GM19099 (cell line): ENCODE measurements at regions not wholly inside any gene's neighbourhood (a gene's known extent, or its start where the extent isn't known, plus 50 kb on each side); places are given as distances from the start of the nearest gene placed in this dataset.

Source experiments
- POLR2A ChIP-seq: IDR thresholded peaks from 3 replicates; pipeline ENCODE4 v1.6.1; 2011; ENCODE audit warnings: low read depth; ENCODE audit not compliant: insufficient read length; ENCODE audit errors: extremely low read depth

DNA sequence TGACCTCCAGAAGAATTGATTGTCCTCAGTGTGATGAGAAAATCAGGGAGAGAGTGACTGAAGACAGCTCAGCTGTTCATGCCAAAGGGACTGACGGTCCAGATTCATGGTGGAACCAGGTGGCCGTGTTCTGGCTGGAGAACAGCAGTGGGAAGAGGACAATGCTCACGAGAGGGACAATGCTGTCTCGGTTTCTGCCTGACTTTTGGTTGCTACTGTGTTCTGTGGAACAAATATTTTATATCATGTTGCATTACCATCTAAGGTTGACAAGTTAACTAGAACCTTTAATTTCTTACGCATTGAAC, 58.0 kb upstream of the ULK4 start:
- no peak for TF ChIP-seq POLR2A

DNA sequence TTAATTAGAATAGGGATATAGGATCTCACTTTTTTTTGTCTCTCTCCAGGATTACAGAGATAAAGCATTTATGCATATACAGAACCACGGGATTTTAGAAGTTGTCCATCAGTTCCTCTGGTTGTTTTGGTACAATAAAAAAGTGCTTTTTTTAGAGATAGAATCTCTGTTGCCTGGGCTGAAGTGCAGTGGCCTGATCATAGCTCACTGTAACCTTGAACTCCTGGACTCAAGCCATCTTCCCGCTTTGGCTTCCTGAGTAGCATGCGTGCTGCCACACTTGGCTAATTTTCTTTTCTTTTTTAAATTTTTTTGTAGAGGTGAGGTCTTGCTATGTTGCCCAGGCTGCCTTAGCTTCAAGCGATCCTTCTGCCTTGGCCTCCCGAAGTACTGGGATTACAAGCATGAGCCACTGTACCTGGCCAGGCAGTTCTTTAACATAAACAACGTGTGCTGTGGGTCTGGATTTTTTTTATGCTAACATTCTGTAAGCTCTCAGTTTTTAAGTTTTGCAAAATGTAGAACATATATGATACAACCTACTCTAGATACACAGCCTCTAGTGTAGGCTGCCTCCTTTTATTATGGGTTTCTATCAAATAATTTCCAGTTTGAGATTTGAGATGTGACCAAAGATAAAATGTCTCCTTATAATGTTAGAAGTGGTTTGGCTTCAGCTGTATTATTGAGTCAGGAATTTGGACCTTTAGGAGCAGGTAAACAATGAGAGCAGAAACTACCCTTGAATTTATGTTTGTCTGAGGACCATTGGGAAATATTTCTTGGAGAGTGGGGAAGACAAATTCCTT, 57.4 kb upstream of the ULK4 start:
- TF ChIP-seq POLR2A, result no peak

GRCh38 chr3:42014921-42015533, 53.1 kb upstream of the ULK4 start:
- TF ChIP-seq POLR2A, result no peak

DNA sequence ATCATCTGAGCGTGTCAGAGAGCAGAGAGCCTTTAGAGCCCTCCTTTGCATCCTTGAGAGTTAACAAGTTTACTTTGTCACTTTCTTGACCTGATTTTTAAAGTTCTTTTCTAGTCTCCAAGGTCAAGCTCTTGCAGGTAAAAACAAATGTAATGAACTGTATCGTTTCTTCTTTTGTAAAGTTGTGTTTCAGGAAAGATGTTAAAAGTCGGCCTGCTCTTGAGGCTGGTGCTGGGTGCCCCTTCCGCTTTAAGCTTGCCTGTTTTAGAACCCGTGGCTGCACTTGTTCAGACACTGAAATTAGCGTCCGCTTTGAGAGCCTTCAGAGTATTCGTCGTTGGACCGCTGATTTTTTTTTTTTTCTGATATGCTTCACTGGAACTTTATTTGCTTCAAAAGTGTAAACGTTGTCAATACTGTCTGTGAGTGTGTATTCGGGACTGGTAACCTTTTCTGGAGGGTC, 52.6 kb upstream of the ULK4 start:
- no peak for TF ChIP-seq POLR2A

DNA sequence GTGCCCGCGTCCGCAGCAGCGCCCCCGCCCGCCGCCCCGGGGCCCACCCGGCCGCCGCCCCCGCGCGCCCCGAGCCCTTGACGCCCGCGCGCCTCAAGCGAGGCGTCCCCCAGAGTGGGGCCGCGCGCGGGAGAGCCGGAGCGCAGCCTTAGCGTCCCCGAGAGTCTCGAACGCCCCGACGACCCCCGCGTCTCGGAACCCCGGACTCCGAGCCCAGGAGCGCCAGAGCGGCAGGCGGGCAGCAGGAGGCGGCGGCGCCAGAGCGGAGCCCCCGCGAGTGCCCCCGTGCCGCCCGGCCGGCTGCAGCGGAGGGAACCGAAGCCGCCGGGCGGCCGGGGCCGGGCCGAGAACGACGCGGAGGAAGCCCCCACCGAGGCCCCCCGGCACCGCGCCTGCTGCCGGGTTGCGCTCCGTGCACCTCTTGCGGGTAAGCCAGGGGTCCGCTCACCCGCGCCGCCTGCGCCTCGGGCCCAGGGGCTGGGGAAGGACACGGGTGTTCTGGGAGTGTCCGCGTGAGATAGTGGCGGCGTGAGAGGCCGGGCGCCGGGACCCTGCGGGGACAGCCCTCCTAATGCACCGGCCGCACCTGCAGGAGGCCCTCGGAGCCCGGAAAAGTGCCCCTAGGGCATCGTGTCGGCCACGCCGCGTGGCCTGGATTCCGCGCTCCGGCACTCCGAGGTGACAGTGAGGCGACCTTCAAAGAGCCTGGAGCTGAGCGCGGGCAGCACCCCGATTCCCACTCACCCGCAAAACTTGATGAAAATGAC, 52.0 kb upstream of the ULK4 start:
- no peak for TF ChIP-seq POLR2A

DNA sequence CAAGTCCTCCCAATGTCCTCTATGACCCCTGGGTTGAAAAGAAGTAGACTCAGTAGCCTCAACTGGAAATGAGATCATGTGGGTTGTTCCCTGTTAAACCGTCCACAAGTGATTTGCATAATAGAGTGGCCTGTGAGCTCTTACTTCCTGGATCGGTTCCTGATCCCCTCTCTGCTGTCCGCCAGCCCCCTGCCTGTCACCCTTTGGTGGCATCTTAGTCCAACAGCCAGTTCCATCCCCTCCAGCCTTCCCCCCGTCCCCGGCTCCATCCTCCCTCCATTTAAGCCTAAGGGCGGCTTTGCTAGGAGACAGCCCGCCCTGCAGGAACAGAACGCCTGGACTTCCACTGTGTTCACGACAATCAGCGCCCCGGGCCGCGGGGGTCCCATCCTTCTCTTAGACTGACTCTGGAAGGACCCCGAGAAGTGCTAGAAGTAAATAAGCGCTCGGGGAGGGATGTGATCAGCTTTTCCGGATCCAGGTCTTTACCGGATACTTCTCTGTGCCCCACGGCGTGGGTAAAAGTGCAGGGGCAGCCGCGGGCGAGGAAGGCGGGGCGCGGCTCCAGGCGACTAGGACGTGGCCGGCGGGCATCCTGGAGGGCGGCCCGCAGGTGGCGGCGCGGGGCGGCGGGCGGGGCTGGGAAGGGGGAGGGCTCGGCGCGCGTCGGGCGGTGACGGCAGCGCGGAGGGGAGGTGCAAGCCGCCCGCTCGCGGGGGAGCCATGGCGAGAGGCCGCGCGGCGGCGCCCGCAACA, 51.2 kb upstream of the ULK4 start:
- peak; percentile 71 for TF ChIP-seq POLR2A

GRCh38 chr3:42012383-42012934, 50.6 kb upstream of the ULK4 start:
- TF ChIP-seq POLR2A, result no peak
